ENCODE measurements at regions not wholly inside any gene's neighbourhood (a gene's known extent, or its start where the extent isn't known, plus 50 kb on each side); places are given as distances from the start of the nearest gene placed in this dataset.
A peak's percentile ranks its signal among the peaks of the same experiment; 100 is the strongest.
"Not testable (repeated sequence)": the region's sequence is repeated elsewhere in the genome, so short reads cannot be mapped to it uniquely, and the experiment has no call there.

DNA sequence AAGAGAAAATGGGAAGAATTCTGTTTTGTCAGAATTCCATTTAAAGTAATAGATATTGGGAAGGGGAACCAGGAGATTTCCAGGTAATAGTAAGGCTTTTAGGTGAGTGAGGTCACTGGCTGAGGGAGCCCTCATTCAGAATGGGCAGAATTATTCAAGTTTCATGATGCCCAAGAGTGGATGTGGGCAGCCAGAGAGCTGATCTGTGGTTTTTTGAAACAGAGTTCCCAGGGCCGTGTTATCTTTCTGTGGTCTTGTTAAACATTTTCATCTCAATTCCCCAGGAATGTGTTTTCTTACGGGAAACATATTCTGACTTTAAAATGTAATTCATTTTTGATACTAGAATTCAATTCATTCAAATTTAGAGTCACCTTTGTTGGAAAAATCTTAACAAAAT, 182.0 kb upstream of the AADAT start:
- DNase-seq (ENCODE audit: low spot score) = no peak

DNA sequence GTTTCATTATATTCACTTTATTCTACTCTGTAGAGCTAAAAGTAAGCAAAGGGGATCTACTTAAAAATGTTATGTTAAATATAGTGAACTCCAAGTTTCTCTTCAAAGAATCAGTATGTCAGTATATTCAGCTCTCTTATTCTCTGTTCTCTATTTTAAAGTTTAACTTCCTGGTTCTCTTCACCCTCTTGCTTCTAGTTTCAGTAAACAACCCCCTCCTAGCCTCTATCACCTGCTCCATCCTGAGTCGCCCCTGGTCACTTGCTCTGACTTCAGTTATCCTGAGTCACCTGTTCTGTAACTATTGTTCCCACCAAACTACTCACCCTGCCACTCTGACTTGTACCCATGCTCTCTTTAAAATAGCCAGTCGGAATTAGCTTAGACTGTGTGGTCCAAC, 180.9 kb upstream of the AADAT start:
- no peak for DNase-seq (ENCODE audit: low spot score)

DNA sequence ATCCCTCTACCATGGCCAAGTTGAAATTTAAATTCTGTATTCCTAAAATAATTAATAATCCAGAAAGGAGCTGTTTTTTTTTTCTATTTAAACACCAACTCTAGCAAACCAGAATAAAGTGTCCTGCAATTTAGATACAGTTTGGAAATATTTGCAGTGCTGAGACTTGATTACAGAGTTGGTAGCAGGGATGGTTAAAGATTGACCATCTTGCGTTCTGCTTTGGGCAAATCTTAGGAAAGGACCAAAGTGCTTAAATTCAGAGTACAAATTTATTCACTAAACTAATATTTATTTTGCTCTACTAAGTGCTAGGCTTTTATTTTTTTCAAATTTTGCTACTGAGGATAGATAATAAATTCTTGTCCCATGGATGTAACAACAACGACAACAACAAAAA, 180.2 kb upstream of the AADAT start:
- no peak for DNase-seq (ENCODE audit: low spot score)

DNA sequence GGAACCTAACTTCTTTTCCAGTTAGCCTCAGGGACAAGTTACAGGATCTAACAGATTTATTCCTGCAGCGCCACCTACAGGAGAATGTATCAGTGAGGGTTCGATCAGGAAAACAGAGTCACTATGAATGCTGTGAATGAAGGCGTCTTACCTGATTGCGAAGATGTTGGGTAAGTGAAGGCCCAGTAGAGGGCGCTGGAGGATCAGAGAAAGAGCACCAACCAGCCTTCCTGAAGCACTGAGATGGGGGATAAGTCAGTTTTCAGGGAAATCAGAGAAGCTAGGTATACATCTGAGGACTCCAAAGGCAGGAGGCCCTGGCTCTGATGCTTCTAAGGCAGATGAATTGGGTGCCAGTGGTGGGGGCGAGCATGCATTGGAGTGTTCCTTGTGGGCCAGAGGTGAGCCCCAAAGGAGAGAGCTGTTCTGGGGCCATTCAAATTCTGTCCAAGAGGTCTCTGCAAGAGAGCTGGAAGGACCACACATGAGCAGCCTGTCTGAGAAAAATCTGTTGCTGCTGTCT, 169.9 kb upstream of the AADAT start:
- DNase-seq (ENCODE audit: low spot score) = peak; percentile 55

DNA sequence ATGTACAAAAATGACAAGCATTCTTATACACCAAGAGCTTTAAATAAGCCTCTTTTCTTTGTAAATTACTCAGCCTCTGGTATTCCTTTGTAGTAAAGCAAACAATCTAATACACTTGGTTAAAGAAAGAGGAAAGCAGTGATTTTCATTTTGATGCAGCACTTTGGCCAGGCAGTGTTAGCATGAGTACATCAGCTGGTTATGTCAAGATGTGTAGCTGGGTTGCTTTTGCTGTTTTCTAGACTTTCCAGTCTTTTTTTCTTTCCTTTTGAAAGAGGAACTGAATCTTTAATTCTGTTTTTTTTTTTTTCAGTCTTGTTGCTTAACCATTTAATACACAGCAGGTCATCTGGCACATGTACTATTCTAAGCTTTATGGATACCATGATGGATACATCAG, 167.1 kb upstream of the AADAT start:
- no peak for DNase-seq (ENCODE audit: low spot score)

DNA sequence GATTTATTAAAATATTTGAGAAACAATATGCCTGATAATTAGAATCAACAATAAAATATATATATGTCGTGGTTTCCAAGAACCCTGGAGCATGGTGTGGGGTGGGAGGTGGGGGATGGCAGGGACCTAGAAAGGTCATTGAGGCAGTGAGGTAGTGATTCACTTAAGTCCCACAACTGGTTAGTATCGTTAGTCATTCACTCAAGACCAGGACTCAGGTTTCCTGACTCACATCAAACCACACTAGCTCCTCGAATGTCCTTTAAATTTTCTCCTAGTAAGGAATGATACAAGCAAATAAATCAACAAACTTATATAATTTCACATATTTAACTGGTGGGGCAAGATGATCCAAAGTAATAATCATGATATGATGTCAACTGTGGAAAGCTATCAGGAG, 158.8 kb upstream of the AADAT start:
- no peak for DNase-seq (ENCODE audit: low spot score)

DNA sequence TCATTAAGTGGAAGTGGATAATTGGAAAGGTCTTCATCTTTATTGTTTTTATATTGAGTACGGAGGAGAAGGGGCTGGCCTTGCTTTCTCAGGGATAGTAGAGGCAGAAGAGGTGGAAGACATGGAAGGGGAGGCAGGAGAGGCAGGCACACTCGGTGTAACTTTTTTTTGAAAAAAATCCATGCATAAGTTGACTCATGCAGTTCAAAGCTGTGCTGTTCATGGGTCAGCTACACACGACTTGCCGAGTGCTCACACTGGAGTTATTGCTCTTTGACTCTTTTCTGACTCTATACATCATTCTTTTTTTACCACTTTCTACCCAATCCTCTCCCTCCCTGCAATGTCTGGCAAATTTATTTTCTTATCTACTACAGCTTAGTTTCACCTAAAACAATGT, 158.3 kb upstream of the AADAT start:
- DNase-seq (ENCODE audit: low spot score) = no peak

DNA sequence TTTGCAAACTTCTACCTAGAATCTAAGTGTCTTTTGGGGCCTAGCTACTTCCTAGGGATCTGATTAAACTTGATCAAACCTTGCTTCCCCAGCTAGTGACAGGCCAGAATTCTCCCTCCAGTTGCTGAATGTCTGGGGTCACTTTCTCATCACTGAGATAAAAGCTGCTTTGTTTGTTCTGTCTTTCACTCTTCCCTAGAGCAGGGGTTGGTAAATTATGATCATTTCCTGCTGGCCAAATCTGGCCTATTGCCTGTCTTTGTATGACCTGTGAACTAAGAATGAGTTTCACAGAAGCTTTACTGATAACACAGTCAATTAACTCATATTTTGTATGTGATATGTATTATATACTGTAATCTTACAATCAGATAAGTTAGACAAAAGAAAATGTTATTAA, 157.8 kb upstream of the AADAT start:
- no peak for DNase-seq (ENCODE audit: low spot score)

DNA sequence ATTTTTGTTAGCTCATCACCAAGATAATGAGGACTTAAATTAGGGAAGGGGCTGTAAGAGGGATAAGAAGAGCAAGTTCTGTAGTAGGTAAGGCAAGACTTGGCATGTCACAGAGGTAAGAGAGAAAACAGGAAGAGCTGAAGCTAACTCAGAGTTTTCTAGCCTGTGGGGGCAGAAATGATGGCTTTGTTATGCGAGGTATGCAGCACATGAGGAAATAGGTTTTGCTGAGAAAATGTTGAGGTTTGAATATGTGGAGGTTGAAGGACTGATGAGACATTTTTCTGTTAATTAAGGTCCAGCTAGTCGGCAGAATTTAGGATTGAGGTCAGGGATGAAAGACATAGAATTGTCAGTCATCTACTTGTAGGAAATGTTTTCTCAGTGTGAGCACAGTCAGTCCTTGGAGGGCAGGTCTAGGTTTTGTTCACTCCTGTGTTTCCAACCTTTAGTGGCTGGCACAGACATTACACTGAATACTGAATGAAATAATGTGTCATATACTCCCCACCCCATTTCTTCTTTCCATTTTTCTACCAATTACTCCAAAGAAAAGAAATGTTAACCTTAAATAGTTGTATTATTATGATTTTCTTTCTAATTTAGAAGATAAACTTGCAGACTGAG, 154.0 kb upstream of the AADAT start:
- no peak for DNase-seq (ENCODE audit: low spot score)

DNA sequence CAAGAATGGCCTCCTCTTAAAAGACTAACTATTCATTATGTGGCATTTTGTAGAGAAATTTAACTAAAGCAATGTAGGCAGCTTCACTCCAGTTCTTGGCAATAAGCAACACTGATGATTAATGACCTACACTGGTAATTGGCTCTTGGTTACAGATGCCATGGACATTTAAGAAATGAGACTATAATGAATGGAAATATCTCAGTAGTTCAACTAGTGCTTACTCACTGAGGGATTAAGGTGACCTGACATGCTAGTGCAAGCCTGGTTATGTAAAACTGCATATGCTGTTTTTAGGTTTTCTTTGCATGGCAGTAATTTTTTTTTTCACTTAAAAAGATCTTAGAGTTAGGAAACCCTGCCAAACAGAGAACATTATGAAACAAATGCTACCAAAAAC, 152.7 kb upstream of the AADAT start:
- no peak for DNase-seq (ENCODE audit: low spot score)

DNA sequence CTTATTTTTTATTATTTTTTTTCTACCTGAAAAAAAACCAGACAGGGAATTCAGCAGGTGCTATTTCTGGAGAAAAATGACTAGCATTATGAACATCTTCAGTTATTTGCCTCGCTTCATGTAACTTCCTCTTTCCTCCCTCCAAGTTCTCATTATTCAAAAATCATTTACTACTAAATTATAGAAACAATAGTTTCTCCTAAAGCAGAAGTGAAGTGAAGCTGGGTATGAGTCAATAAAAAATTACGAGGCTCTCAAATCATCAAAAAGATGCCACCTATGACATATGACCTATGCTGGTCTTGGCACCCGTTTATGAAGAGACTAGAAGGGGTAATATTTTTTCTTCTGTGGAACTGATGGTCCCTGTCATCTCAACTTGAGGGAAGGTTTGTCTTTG, 145.0 kb upstream of the AADAT start:
- no peak for DNase-seq (ENCODE audit: low spot score)

DNA sequence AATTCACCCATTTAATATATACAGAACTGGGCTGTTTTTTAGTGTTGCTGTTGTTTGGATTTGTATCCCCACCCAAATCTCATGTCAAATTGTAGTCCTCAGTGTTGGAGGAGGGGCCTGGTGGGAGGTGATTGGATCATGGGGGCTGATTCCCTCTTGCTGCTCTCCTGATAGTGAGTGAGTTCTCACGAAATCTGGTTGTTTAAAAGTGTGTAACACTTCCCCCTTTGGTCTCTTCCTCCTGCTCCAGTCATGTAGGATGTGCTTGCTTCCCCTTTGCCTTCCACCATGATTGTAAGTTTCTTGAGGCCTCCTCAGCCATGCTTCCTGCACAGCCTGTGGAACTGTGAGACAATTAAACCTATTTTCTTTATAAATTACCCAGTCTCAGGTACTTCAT, 141.6 kb upstream of the AADAT start:
- no peak for DNase-seq (ENCODE audit: low spot score)

DNA sequence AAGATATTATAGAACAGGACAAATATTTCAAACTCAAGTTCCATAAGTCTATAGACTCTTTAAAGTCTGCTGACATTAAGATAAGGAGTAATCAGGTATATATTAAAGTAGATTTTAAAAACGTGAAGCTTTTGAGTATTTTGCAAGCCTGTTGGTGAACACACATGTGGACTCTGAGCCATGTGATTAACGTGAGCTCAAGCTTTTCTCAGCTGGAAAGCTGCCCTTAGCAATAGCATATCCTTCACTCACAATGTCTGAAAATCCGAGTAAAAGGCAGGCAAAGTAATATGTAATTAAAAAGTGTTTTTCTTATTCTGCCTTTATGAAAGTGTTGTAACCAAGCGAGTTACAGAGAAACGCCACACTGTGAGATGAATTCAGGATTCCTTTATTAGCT, 140.5 kb upstream of the AADAT start:
- no peak for DNase-seq (ENCODE audit: low spot score)

DNA sequence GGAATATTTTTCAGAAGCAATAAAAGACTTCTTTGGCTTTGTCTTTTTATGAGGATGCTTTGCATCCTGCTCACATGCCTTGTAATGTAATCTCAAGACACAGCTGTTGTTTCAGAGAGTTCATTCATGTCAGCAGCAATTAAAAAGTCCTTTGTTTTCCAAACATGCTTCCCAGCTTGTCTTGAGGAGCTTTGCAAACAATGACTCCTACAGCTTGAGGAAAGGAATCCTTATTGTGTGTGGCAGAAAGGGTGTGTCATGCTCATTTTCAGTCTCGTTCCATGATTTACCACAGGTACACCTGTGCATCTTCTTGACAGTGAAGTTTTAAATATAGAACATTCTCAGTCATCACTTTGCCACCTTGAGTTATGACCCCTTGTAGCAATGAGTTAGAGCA, 139.2 kb upstream of the AADAT start:
- DNase-seq (ENCODE audit: low spot score) = no peak

DNA sequence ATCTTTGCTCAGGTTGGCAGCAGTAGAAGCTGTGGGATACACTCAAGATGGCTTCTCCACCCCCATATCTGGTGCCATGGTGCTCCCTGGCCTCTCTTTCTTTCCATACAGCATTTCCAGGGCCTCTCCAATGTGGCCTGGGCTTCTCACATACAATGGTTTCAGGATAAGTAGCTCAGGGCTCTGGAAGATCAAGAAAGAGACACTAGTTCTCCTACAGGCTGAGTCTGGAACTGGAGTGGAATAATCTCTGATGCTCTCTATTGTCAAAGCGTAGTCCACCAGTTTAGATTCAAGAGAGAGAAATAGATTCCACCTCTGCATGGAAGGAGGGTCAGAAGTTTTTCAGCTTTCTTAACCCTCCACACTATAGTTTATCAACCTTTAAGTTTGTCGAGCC, 138.2 kb upstream of the AADAT start:
- DNase-seq (ENCODE audit: low spot score) = no peak

DNA sequence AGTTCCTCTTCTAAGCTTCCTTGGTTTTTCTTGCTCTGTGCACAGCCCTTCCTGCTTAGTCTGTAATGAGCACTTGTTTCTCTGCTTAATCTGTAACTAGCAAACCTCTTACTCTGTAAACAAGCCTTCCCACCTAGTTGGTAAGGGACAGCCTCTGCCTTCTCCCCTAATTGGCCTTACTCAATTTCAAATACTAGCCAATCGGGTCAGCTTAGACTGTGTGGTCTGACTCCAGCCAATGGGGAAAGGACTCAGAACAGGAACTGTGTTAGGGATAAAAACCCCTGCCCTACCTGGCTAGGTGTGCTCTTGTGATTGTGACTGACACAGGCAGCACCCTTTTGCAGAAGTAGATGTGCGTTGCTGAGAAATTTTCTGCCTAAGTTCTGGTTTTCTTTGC, 136.5 kb upstream of the AADAT start:
- no peak for DNase-seq (ENCODE audit: low spot score)

DNA sequence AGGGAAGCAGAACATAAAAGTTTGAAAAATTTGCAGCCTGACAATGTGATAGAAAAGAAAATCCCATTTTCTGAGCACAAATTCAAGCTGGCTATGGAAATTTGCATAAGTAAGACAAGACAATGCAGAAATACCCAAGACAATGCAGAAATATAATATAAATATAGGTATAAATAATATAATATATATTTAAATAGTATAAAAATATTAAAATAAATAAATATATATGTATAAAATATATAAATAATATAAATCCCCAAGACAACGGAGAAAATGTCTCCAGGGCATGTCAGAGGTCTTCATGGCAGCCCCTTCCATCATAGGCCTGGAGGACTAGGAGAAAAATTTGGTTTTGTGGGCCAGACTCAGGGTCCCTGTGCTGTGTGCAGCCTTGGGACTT, 125.0 kb upstream of the AADAT start:
- no peak for DNase-seq (ENCODE audit: low spot score)

DNA sequence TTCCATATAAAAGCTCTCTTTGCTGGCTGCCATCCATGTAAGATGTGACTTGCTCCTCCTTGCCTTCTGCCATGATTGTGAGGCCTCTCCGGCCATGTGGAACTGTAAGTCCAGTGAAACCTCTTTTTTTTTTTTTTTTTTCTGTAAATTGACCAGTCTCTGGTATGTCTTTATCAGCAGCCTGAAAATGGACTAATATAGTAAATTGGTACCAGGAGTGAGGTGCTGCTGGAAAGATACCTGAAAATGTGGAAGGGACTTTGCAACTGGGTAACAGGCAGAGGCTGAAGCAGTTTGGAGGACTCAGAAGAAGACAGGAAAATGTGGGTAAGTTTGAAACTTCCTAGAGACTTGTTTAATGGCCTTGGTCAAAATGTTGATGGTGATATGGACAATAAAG, 124.3 kb upstream of the AADAT start:
- DNase-seq (ENCODE audit: low spot score) = no peak

DNA sequence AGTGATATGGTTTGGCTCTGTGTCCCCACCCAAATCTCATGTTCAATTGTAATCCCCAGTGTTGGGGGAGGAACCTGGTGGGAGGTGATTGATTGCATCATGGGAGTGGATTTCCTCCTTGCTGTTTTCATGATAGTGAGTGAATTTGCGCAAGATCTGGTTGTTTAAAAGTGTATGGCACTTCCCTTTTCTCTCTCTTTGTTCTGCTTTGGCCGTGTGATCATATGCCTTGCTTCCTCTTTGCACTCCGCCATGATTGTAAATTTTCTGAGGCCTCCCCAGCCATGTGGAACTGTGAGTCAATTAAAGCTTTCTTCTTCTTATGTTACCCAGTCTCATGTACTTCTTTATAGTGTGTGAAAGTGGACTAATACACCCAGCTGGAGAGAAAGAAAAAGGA, 113.0 kb upstream of the AADAT start:
- DNase-seq (ENCODE audit: low spot score) = no peak

DNA sequence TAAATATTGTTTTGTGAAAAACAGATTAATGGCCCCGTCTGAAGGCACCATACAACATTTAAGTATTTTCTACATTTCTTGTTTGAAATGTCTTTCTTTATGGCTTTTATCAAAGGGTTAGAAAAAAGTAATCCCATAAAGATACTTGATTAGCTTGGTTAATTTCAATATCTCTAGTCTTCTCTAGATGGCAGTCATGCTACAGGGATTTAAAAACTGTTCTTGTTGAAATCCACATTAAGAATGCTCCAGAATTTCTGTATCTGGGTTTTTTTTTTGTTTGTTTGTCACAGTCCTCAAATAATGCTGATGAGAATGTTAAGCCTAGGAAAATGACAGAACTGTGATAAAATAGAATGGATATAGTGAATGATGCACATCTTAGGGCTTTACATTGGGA, 109.0 kb upstream of the AADAT start:
- DNase-seq (ENCODE audit: low spot score) = no peak

DNA sequence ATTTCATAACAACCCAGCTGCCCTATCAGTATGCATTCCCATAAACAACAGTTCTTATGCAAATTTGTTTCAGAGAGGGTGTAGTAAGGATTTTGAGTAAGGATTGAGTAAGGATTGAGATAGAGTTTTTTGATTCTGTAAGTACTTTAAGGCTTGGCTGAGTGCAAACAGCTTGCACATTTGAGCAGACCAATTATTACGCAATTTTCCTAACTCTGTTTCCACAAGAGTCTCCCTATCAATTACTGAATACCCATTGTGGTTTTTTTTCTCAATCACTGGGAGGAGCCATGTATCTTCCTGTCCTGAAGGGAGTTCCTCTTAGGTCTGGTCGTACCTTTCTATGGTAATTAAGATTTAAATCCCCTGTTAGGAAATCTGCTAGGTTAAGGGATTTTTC, 105.0 kb upstream of the AADAT start:
- not testable (repeated sequence) for DNase-seq (ENCODE audit: low spot score)

DNA sequence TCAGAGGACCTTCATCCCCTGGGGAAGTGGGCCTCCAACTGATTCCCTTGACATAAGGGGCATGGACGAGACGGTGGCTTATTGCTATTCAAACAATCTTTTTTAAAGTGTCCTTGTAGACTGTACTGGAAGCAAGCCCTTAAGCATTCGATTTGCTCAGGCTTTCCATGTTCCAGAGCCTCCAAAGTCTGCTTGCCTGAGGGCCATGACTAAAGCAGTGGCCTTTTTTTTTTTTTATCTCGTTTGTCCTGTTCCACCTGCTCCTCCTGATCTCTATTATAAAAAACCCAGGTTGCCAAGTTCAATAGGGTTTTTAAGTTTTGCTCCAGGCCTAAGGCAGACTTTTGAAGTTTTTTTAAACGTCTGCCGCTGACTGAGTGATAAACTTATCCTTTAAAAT, 103.7 kb upstream of the AADAT start:
- no peak for DNase-seq (ENCODE audit: low spot score)

DNA sequence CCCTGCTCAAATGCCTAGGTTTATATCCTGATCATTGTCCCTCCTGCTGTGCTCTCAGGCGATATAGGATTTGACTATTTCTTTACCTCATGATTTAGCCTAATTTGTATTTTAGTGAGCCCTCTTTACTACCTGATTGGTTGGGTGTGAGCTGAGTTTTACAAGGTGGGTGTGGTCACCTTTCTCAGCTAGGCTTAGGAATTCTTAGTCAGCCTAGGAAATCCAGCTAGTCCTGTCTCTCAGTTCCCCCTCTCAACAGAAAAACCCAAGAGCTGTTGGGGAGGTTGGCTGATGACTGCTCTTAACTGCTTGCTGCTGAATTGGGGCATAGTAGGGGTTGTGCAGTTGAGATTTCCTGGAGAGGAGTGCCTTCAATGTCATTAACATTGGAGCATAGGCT, 100.5 kb upstream of the AADAT start:
- DNase-seq (ENCODE audit: low spot score) = no peak

DNA sequence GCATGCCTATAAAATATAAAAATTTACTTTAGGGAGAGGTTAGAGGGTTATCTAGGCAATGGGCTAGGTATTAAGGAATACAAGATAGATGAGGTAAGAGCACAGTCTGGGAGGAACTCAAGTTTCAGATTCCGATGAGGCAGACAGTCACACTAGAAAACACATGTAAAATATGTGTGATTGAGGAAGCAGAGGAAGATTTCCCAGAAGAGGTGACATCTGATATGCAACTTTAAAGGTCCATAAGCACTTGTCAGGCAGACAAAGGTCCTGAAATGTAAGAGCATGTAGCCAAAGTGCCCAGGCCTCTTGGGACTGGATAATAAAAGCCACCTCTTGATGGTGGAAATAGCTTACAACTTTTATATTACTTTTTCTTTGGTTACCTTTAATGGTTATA, 81.1 kb upstream of the AADAT start:
- DNase-seq (ENCODE audit: low spot score) = no peak

DNA sequence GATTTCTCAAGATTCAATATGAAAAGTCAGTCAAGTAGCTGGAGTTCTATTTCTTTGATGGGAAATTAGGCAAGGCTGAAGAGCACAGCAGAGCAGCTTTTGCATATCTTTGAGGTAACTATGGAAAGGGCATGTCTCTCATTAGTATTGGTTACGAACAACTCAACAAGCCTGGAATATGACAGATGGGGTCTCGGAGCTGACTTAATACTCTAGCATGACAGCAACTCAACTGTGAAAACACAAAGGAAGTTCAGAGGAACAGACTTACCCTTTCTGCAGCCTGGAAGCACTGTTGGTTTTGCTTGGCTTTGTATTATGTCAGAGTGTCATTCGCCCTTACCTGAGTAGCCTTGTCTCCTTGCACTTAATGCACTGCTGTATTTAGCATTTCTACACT, 79.9 kb upstream of the AADAT start:
- no peak for DNase-seq (ENCODE audit: low spot score)
